HG02588 (cell line): ENCODE measurements at regions not wholly inside any gene's neighbourhood (a gene's known extent, or its start where the extent isn't known, plus 50 kb on each side); places are given as distances from the start of the nearest gene placed in this dataset.
"Not testable (repeated sequence)": the region's sequence is repeated elsewhere in the genome, so short reads cannot be mapped to it uniquely, and the experiment has no call there.

Source experiments
- ATAC-seq: cut with Tn5 transposase; IDR thresholded peaks from one replicate; pipeline ENCODE4 v1.9.1; 2021; ENCODE audit warnings: mild to moderate bottlenecking, moderate library complexity; ENCODE audit not compliant: unreplicated experiment

DNA sequence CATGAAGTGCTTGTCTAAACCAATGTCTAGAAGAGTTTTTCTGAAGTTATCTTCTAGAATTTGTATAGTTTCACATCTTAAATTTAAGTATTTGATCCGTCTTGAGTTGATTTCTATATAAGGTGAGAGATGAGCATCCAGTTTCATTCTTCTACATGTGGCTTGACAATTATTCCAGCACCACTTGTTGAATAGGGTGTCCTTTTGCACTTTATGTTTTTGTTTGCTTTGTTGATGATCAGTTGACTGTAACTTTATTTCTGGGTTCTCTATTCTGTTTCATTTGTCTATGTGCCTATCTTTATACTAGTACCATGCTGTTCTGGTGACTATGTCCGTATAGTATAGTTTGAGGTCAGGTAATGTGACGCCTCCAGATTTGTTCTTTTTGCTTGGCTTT, 426.6 kb upstream of the CHRM2 start:
- ATAC-seq, result no peak

DNA sequence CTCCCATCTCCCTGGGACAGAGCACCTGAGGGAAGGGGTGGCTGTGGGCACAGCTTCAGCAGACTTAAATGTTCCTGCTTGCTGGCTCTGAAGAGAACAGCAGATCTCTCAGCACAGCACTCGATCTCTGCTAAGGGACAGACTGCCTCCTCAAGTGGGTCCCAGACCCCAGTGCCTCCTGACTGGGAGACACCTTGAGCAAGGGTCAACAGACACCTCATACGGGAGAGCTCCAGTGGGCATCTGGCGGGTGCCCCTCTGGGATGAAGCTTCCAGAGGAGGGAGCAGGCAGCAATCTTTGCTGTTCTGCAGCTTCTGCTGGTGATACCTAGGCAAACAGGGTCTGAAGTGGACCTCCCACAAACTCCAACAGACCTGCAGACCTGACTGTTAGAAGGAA, 436.7 kb upstream of the CHRM2 start:
- ATAC-seq, result not testable (repeated sequence)

DNA sequence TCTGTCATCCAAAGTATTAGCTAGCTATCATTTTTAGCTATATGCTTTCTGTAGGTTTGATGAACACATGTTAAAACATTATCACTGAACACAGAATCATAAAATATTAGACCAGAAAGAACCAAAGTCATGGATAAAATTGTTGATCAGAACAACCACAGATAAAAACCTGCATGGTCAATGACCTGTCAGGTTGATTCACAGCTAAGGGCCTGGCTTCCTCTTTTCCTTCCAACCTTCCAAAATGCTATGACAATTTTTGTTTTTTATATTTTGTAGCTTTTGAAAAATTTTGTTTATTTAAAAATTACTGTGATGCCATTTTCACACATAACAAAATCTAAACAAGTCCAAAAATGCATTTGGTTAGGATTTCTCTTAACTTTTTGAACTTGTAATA, 444.4 kb upstream of the CHRM2 start:
- no peak for ATAC-seq

DNA sequence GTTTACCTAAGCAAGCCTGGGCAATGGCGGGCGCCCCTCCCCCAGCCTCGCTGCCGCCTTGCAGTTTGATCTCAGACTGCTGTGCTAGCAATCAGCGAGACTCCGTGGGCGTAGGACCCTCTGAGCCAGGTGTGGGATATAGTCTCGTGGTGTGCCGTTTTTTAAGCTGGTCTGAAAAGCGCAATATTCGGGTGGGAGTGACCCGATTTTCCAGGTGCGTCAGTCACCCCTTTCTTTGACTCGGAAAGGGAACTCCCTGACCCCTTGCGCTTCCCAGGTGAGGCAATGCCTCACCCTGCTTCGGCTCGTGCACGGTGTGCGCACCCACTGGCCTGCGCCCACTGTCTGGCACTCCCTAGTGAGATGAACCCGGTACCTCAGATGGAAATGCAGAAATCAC, 442.6 kb upstream of the MTPN start:
- not testable (repeated sequence) for ATAC-seq

DNA sequence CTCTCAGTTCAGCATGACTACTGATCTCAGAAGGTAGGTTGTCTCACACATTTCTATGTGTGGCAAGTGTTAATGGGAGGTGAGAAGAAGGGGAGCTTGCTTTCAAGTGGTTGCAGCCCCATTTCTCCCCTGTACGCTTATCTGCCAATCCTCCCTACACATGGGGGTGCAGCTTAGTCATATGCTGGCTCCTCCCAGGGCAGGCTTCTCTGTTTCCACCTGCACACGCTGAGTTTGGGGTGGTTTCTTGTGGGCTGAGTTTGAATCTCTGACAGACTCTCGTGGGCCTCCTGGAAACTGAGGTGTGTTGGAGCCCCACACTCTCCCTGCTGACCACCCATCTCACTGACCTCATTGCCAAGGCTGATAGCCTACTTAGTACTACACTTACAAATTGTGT, 435.8 kb upstream of the MTPN start:
- no peak for ATAC-seq

DNA sequence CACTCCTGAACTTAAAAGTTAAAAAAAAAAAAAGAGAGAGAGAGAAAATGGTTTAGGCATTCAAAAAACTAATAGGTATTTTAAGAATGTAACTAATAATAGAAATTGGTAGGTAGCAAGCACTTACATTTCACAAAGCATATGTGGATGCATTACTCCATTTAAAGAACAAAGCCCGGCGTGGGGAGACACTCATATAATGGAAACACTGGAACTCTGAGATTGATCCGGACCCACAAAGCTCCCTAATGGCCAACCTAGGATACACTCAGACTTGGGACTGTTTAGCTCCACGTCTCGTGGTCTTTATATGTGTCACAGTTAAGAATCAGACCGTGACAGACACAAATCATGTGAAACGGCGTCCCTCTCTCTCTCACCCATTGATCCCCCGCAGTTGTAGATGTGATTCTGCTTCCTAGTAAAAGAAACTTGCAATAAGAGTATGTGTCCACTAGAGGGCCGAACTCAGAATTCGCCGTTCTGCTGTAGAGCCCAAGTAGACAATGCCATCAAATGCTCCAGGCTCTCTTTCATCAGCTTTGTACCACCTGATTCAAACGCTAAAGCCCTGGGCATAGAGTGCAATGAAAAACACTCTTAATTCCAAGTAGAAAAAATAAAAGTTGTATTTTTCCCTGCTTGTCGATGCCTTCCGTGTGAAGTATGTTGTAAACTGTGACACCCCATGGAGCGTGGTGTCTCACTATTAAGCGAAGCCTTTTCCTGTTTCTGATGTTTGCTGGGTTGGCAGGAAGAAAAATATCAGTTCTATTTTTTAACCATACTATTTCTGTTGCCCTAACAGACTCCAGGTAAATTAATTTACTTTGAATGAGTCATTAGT, 429.0 kb upstream of the MTPN start:
- ATAC-seq, result peak; percentile 91

DNA sequence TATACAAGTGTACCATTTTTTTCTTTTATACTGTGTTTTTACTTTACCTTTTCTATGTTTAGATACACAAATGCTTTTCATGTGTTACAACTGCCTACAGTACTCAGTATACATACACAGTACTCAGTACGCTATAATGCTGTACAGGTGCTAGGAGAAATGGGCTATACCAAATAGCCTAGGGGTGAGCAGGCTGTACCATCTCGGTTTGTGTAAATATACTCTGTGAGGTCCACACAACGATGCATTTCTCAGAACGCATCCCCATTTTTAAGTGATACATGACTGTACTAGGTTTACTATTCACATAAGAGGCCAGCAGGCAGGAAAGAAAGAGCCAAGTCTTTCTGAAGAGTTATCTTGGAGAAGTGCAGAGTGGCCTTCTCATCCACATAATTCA, 426.4 kb upstream of the MTPN start:
- no peak for ATAC-seq

DNA sequence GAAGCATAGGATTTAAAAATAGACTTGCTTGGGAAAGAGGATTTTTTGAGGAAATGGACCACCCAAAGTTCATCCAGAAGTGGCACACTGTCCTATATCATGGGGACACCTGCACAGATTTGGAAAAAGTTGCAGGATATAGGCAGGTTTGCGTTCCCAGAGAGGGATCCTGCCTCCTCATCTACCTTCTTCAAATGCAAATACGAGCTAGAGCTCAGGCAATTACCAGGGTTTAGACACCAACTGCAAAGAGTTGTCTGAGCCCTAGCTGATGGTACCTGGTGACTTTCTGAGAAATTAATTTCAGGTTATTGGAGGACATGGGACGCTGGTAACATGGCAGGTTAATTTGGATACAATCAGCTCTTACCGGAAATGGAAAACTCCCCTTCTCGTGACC, 423.7 kb upstream of the MTPN start:
- no peak for ATAC-seq

DNA sequence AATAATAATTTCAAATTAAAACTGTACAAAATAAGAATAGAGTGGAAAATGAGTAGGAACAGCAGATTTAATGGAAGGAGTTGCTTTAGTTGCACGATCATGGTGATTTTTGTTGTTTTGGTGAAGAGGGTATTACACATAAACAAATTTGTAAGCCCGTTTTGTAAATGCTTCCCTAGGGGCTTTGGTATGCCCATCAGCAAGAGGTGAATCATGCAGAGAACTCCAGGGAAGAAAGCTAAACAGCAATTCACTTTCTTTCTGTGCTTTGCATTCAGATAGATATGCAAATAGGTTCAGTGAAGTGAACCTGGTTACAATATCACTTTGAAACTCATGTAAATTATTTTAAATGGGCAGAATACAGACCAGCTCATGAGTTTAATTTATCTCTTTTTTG, 422.2 kb upstream of the MTPN start:
- ATAC-seq, result no peak

DNA sequence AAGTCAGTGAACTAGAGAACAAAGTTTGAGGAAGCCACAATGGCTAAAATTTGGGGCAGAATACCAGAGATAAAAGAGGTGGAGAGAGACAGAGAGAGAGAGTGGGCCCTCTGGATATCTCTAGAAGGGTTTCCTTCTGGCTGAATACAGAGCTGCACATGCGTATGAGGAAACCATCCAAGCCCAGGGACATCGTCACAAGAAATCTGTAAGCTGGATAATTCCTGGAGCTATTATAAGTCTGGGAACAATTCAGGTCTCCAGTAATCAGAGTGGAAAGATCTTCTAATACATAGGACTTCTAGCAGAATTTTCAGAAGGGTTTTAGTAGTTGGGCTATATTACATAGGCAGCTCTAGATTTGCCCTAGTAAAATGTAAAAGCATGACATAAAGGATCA, 415.7 kb upstream of the MTPN start:
- no peak for ATAC-seq

DNA sequence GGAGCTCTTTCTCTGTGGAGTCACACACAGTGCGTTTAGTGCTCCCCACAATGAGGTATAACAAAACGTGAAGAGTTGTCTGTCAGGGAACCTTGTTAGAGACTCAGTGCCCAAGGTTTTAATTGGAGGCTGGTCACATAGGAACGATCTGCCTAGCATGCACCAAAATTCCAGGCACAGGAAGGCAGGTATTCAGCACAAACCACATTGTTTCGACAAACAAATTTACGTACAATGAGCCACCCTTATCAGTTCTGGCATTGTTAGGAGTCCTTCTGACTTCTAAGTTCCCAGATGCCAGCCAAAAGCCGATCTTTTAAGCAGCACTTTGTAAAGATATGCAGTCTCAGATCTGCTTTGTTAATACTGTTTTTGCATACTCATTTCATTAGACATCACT, 414.2 kb upstream of the MTPN start:
- no peak for ATAC-seq

DNA sequence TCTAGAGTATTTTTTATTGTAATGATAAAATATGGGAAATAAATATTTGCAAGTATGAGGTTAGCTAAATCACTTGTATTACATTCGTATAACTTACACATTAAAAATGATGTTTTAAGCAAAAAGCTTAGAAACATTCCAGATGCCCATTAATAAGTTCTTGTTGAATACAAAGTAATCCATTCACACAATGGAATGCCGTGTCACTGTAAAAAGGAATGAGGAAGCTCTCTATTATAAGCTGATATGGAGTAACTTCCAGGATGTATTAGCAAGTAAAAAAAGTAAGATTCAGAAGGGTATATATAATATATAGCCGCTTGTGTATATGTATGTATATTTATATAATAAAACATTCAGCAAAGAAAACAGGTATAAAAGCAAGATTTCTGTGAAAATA, 412.8 kb upstream of the MTPN start:
- ATAC-seq, result no peak

DNA sequence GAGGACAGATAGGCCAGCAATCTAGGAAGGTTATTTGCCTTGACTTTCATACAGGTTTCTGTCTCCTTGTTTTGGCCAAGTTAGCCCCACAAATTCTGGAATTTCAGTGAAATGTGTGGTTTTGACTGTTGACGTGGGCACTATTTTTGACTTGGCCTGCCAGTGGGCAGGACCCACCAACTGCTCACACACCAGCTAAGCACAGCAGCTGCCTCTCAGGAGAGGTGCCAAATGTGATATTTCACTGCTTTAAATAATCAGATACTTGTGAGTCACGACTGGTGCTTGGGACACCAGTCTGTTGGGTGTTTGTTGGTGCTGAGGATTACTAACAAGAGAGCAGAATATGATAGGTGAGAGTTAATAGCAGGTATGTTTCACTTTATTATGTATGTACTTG, 409.7 kb upstream of the MTPN start:
- ATAC-seq, result no peak

DNA sequence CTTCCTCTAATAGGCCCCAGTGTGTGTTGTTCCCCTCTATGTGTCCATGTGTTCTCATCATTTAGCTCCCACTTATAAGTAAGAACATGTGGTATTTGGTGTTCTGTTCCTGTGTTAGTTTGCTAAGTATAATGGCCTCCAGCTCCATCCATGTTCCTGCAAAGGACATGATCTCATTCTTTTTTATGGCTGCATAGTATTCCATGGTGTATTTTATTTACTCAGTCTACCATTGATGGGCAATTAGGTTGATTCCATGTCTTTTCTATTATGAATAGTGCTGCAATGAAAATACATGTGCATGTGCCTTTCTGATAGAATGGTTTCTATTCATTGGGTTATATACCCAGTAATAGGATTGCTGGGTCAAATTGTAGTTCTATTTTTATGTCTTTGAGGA, 394.2 kb upstream of the MTPN start:
- not testable (repeated sequence) for ATAC-seq

DNA sequence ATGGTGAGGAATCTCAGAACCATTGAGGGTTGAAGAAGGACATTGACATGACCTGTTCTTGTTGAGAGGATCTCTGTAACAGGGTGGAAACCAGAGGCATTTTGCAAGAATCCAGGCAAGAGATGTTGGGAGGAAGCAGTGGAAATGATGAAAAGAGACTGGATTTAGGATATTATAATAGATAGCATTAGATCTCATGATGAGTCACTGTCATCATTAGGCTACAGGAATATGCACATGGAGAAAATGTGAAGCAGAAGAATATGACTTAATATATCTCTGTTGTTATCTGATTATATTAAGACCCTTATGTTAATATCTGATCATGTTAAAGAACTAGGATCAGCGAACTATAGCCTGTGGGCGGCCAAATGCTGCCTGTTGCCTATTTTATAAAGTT, 393.0 kb upstream of the MTPN start:
- ATAC-seq, result no peak

DNA sequence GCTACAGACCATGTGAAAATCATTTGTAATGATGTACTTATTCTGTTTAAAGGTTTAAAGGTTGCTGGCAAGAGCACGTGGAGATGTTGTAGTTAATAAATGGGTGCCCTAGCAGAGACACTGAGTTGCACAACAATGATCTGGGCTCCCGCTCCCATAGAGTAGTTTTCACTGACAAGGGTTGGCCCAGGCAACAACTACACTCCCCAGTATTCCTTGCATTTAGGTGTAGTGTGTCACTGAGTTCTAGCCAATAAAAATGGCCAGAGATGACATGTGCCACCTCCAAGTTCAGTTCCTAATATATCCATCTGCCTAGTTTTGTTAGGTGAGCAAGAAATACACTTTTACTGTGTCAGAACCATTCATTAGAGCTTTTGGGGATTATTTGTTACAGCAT, 392.1 kb upstream of the MTPN start:
- ATAC-seq, result no peak

DNA sequence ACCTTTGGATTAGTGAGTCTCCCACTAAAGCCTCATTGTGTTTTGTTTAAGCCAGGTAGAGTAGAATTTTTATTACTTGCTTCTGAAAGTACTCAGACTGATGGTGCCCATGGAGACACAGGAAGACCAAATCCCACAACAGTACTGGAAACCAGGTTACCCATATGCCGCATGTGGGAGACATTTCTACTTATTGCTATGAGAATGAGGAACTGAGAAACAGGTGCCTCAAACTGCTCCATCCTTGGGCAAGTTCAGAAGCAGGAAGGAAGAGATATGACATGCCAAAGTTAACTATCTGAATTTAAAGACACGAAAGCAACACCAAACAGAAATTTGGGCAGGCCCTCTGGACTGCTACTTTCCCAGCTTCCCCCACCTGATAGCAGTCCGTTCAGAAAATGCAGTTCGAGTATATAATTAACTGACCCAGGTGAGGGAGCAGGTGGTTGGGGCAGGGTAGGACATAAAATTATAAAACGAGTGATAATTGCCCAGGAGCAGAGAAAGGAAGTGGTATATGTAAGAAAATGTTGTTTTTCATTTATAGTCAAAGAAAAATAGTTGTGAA, 382.3 kb upstream of the MTPN start:
- ATAC-seq, result peak; percentile 95

DNA sequence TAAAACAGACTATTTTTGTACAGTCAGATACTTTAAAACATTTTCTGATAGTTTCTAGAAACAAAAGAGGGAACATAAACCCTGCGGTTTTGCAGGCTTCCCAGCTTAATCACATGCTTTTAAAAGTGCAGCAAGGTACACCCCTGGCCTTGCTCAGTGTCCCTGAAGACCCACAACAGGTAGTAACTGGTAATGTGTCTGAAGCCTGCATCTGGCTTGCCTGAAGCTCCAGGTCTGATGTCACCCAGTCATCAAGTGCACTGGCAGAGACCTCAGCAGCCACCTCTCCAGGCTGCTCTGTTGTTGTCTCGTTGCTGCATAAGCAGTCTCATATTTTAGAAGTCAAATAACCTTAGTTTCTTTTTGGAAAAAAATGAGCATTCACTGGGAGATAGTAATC, 376.1 kb upstream of the MTPN start:
- ATAC-seq, result peak; percentile 56

DNA sequence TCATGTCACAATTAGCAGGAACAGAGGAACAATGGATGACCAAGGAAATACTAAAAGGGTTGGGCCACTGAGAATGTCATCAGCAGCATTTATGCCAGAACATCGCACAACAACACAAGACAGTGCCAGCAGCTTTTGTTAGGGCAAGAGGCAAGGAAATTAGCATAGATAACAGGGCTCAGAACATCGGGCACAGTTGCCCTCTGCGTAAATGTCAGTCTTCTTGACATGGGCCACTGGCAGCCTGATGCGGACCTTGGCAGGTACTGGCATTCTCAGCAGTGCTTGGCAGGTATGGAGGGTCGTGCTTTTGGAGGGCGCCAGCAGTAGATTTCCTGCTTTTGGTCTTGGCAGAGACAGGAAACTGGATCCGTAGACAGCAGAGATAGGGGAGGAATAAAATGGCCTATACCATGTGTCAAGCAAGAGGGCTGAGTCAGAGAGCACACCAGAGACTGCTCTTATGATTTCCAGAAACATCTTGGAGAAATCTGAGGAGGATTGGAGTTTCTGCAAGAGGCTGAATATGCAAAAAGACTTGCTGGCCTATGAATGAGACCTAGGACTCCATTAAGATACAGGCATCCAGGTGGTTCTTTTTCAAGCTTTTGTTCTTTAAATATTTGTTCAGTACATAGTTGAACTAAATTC, 371.5 kb upstream of the MTPN start:
- ATAC-seq, result no peak

DNA sequence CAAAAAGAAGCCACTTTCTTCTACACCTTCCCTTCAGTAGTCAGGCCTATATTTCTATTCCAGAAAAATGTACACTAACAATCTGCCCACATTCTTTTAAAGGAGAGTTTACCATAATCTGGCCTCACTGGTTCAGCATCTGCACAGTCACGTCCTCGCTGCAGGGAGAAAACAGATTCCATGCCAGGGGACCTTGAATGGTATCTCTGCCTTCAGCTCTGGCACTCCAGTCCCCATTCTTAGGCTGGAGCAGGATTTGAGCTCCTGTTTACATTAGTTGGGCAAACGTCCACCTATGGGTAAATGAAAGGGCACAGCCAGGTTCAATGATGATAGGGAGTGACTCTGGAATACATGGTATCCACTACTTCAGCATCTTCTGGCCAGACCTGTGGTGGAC, 371.0 kb upstream of the MTPN start:
- ATAC-seq, result no peak

DNA sequence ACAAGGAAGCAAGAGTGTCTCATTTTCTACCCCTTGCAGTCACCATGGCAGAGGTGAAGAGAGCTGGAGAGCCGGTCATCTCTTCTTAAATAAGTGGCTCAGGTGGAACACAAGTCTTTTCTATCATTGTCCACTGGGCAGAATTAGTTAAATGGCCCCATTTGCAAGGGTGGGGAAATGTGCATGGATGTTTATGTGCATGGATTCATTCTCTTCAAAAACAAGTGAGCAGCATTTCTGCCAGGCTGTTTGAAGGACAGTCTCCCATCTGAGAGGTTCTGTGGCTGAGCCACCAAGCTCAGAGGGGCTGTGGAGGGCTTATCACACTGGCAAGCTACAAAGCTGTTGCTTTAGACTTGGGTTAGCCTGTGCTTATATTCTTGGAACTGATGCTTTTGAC, 370.3 kb upstream of the MTPN start:
- ATAC-seq, result no peak

DNA sequence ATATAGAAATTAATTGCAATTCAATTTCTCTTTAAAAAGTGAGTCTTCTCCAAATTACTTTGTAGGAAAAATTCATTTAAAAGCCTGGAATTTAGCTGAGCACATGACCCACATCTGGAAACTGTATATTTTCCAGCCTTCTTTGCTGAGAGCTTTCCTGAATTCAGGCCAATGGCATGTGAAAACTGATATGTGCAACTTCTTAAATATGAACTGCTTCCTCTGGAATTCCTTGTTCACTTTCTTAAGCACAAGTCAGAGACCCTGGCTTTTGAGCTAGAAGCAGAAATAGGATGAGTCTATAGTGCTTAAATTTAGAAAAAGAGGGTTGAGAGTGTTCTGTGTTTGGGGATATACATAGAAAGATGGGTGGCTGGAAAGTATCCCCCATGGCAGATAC, 365.1 kb upstream of the MTPN start:
- no peak for ATAC-seq
